ENCODE measurements at regions not wholly inside any gene's neighbourhood (a gene's known extent, or its start where the extent isn't known, plus 50 kb on each side); places are given as distances from the start of the nearest gene placed in this dataset.

DNA sequence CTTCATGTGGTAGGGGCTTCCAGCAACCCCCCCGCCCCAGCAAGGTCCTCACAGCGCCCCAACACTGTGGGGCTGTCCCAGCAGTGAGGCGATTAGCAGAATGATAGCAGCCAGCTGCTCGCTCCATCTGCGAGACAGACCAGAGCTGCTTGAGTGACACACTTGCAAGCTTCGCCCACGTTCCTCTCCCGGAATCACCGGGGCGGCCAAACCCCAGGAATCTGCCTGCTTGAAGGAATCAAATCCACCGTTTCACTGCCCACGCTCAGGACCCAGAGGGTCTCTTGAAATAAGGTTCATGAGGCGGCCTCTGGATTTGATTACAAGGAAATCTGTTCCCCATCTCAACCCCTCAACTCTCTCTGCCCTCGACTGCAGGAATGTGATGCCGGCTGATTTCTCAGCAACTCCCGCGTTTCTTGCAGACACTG, 356.0 kb downstream of the C16orf95 start:
- DNase-seq = no peak

DNA sequence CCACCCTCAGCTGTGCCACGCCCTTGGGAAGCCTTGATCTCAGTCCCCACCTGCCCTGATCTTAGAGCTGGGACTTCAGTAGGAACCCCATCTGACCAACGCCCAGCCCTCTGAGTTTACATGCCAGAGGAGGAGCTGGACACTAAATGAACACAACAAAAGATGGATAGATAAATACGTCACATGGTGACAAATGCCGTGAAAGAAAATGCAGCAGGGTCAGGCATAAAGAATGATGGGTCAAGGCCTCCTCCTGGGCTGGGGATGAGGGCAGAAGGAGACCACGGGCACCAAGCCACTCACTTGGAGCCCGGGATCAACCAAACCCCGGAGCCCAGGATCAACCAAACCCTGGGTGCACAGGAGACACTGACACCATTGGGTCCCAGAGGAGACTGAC, 354.9 kb downstream of the C16orf95 start:
- DNase-seq = no peak

DNA sequence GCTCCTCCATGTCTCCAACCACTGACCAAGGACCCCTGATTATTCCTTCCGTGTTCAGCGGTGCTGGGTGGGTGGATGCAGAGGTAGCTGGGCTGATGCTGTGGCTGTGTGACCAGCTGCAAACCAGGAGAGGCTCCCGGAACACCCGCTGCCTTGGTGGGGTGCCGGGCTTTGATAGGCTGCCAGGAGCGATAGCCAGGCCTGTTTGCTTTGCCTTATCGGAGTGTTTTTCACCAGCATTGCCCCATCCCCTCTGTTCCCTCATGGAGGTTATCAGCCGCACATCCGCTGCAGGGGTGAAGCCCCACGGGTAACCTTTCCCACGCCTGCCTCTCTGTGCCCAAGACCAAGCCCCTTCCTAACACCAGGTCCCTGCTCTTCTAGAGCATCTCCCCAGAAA, 354.3 kb downstream of the C16orf95 start:
- no peak for DNase-seq

DNA sequence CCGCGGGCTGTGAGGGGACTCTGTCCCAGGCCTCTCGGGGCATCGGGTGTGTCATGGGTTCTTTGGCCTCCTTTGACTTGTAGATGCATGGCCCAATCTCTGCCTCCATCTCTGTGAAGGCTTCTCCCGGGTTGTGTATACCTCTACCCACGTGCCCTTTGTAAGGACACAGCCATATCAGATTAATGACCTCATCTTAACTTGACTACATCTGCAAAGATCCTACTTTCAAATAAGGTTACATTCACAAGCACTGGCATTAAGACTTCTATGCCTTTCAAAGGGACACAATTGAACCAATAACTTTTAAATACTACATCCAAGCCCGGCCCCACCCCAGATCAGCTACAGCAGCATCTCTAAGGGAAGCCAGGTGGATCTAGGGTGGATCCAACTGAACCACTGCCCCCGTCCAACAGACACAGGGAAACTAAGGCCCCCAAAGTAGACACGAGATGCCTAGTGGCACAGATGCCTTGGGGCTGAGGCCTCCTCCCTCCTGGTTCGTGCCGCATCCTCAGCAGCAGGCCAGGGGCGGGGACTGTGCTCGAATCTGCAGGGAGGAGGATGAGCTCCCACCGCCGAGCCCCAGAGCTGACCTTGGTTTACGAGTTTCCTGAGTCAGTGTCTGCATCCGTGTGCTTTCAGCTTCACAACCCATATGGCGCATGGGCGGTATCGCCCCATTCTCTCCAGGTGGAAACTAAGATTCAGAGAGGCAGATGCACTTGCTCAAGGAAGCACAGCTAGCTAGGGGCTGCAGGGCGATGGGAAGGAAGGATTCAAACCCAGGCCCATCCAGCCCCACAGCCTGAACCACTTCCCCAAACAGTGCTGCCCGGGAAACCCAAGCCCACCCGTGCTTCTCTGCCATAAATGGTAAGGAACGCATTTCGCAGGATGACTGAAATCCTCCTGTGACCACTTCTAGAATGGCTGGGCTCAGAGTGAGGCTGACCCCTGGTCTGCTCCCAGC, 353.3 kb downstream of the C16orf95 start:
- no peak for DNase-seq

DNA sequence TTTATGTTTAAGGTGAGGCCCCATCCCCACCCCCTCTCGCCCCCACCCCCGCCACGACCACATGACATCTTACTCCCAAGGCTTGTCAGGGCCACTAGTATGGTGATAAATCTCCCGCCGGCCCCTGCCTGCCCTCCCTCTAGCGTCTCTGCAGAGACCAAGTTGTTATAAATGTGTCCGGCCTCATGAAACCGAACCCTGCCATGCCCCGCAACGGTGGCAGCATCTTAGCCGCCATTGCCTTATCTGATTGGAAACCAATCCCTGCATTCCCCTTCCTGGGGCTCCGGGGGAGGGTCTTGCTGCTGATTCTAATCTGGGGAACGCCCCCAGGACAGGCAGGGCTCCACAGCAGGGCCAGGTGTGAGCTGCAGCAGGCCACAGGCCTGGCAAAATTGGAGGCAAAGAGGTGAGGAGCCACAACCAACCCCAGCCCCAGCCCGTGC, 352.4 kb downstream of the C16orf95 start:
- no peak for DNase-seq

DNA sequence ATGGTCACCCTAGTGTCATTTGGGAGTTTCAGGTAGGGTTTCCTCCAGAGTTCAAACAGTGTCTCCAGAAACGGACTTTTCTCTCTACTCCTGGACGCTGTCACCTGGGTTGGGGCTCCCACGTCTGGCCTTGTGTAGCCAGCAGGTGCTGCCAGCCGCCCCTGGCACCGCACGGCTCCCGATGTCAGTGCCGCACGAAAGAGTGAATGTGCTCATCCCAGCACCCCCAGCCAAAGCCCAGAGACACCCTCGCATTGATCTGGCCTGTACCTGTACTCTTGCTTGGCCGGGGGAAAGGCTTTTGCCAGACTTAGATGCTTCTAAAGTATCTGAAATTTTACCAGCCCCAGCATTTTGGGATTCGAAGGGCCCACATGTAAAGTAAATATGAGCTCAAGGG, 351.9 kb downstream of the C16orf95 start:
- DNase-seq = no peak

DNA sequence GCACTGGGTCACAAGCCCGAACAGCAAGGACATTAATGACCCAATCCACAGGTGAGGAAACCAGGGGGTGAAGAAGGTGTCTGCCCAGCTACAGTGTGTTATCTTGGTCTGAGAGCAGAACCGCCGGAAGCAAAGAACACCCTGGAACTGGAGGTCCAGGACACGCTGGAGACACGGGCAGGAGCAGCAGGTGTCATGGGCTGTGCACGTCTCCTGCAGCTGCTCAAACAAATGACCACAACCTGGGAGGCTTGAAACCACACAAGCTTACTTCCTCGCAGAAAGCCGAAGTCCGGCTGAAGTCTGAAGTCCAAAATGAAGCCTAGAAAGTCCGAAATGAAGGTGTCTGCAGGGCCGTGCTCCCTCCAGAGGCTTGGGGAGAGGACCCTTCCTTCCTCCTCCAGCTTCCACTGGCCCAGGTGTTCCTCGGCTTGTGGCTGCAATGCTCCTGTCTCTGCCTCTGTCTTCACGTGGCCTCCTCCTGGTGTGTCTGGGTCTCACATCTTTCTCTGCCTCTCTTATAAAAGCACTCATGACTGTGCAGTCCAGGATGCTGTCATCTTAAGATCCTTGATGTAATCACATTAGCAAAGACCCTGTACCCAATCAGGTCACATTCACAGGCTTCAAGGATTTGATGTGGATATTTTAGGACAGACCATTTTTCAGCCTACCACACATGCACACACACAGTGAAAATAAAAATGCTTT, 351.2 kb downstream of the C16orf95 start:
- DNase-seq = no peak

DNA sequence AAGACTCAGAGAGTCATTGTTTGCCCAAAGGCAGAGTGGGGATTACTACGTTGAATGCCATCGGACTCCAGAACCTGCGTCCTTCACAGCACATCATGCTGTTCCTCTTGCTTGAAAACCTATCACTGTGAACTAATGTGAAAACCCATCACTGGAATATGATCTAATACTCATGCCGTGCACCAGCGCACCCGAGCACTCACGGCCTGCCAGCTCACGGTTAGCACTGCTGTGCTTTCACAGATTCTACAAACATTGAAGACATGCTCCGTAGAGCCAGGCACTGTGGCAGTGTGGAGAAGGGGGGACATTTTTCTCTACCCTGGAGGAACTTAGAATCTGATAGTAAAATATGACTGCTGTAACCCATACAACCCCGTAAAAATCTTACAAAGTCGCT, 350.4 kb downstream of the C16orf95 start:
- no peak for DNase-seq

DNA sequence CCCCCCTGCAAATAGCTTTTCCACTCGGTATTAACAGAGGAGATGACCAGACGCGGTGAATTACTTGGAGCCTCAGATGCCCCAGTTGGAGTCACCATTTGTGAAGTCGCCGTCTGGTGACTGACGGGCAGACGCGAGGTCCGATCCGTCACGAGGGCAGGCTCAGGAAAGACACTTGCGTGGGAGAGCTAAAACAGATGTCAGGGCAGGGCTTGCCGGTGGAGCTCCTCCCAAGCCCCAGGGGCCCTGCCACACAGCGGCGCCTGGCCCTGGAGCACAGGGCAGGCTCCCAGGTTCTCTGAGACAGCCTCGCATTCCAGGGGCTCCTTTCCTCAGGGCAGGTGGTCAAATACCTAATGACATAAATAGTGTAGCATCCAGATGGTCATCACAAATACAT, 348.3 kb downstream of the C16orf95 start:
- DNase-seq = no peak

DNA sequence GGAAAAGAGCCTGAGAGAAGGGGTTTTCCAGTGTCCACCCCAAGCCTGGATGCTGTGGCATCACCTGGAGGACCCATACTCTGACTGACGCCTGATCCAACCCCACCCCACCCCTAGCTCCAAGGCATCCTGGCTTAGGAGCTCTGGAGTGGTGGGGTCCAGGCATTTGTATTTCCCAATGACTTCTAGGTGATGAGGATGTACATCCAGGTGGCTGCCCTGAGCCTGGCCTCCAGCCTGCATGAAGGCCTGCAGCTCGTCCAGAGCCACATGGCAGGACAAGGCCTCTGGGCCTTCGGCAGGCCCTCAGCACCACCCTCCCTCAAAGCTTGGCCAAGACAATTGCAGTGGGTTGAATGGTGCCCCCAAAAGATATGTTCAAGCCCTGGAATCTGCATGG, 347.5 kb downstream of the C16orf95 start:
- no peak for DNase-seq

DNA sequence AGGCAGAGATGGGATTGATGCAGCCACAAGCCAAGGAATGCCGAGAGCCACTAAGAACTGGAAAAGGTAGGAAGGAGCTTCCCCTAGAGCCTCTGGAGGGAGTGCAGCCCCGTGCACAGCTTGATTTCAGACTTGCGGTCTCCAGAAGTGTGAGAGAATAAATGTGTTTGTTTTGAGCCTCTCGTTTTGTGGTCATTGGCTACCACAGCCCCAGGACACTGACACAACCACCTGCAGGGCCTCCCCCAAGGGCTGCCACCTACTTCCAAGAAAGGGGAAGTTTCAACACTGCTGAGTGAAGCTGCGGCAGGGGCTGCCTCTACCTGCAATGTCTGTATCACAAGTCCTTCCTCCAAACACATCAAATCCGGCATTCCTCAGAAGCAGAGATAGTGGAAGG, 346.9 kb downstream of the C16orf95 start:
- no peak for DNase-seq

DNA sequence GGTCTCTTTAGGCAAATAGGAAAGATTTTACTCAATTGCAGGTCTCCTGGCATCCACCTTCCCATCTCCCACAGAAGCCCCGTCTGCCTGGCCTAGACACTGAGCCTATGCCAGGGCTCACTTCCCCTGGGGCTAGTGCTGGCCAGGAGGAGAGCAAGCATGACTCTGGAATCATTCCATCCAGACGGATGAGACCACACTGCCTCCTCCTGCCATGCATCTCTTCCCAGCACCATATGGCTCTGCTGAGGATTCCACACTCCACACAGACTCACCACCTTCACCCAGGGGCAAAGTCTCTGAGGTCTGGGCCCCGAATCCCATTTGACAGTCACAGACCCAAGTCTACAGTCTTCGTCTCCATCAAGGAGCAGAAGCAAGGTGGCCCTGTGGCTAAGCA, 346.5 kb downstream of the C16orf95 start:
- peak; percentile 42 for DNase-seq

DNA sequence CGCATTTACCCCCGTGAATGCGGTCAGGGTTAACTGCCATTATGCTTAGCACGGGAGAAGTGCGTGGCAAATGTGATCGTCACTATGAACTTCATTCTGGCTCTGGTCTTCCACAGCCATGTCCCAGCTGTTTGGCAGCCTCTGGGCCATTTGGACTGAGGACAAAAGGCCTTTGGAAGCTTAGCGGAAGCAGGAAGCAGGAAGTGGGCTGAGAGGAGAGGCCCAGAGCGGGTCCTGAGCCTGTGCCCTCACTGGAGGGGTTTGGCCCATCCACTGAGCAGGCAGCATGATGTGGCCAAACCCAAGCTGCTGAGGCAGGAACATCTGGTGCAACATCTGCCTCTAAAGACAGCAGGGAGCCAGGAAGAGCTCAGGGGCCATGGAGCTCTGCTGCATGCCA, 345.9 kb downstream of the C16orf95 start:
- no peak for DNase-seq

DNA sequence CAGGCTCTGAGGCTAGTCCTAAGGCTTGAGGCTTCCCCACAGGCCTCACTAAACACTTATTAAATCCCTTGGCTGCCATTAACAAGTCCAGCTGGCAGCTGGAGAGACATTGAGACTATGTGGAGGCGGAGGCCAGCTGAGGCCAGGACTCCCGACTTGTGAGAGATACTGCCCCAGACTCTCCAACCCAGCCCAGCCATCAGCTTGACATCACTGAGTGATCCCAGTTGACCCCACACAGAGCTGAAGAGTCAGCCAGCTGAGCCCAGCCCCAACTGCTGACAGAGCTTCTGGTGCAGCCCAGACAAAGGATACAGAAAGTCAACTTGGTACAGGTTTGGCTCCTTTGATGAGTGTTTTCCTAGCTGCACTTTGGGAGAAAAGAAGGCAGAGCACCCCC, 343.1 kb downstream of the C16orf95 start:
- DNase-seq = no peak

DNA sequence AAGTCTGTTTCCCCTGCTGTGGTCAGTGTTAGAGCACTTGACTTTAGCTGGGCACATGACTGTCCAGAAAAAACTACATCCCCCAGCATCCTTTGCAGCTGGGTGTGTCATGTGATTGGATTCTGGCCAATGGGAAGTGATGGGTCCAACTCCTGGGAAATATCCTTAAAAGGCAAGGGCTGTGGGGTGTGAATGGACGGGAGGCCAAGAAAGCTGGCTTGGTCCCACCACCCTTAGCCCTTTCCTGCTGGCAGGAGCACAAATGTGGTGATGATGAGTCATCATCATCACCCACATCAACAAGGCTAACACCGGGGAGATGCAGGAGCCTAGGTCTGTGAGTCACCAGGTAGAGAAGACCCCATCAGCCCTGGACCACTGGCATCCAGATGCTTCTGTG, 341.7 kb downstream of the C16orf95 start:
- DNase-seq = peak; percentile 98

DNA sequence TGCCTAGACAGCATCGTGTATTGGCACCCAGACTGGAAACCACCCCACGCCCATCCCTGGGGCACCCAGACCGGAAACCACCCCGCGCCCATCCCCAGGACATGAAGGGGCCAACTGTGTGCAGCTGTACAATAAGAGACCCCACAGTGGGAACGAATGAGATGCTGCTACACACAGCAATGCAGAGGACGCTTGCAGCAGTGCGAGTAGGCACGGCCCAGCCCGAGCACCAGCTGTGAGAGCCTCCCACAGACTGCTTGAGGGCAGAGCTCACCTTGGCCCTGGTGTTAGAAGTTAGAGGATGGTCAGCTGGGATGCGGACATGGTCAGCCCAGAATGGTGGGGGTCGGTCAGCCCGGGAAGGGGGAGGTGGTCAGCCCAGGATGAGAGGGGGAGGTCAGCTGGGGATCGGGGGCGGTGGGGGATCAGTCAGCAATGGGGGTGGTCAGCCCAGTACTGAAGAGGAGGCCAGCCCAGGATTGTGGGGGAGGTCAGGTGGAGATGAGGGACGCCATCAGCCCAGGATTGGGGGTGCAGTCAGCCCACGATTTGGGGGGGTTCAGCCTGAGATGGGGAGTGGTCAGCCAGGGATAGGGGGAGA, 340.0 kb downstream of the C16orf95 start:
- no peak for DNase-seq

DNA sequence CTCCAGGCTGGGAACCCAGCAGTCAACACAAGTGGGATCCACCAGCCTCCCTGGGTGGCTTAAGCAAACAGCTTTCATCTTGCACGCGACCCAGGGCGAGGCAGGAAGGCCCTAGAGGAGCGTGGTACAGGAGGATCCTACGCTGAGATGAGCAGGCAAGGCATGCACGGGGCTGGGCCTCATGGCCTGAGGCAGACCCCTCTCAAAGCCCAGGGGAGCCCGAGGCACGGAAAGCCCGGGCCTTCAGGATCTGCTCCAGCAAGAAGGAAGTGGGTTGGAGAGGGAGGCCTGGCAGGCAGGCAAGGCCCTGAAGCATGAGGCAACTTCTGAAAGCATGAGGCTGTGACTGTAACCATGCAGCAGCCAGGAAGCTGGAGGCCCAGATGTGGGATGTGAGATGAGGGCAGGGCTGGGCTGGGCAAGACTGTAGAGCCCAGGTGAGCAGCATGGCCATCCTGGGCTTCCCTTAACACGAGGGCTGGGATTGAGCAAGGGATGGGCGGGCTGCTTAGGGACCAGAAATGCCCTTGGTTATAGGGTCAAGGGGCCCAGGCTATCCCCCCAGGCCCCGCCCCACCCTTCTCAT, 338.7 kb downstream of the C16orf95 start:
- DNase-seq = peak; percentile 62

DNA sequence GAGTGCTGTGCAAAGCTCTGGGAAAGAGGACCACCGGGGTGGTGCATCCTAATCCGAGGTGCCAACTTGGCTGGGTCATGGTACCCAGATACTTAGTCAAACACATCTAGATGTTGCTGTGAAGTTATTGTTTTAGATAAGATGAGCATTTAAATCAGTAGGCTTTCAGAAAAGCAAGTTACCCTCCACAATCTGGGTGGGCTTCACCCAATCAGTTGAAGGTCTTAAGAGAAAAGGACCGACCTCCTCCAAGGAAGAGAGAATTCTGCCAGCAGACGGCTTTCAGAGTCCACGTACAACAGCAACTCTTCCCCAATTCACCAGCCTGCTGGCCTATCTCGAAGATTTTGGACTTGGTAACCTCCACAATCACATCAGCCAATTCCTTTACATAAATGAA, 338.1 kb downstream of the C16orf95 start:
- DNase-seq = no peak

DNA sequence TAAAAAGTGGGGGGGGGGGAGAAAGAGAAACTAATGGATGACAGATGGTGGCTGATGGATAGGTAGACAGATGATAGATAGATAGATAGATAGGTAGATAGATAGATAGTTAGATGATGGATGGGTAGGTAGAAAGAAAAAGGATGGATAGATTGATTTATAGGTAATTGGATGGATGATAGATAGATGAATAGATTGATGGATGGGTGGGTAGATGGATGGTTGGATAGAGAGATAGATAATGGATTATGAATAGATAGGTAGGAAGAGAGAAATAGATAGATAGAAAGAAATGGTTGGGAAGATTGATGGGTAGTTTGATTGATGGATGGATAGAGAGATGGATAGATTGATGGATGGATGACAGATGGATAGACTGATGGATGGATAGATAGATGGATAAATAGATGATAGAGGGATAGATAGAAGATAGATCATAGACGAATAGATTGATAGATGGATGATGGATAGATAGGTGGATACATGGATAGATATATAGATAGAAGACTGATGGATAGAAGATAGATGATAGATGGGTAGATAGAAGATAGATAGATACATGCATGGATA, 337.1 kb downstream of the C16orf95 start:
- DNase-seq = no peak

DNA sequence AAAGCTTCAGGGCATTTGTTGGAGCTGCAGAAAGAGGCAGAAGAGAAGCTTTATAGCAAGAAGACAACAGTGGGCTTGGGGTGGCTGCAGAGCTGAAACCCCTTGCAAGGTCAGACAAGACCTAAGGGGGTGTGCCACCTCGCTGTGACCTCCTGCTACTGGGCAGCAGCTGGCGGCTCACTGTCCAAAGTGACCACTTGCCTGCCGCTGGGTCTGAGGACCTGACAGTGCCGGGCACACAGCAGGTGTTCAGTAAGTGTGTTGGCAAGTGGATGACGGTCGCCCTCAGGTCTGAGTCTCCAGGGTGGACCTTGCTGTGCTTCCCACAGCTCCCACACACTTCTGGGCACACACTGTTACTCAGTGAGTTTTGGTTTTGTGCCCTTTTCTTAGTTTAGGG, 336.5 kb downstream of the C16orf95 start:
- DNase-seq = no peak

DNA sequence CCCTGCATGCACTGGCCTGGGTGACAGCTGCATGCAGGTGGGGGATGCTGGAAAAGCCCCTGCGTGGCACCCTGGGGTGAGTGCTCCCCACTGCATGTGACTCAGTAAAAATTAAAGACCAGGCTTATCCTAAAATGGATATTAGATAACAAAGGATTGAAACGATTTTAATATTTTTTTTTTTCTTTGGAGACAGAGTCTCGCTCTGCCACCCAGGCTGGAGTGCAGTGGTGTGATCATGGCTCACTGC, 334.9 kb downstream of the C16orf95 start:
- DNase-seq = no peak

DNA sequence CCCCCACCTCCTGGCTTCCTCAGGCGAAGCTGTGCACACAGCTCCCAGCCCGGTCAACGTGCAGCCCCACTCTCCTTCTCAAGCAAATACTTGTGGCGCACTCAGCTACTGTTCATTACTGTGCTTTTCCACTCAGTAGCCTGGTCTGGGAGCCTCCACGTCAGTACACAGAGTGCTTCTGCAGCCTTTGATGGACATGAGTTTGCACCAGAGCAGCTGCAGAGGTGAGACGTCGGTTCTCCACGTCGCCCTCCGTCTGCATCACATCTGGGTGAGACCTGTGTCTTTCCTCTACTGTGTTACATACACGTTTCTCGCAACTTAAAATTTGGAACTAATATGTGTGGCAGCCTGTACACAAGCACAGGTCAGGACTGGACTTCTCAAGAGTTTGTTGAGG, 334.3 kb downstream of the C16orf95 start:
- DNase-seq = no peak

DNA sequence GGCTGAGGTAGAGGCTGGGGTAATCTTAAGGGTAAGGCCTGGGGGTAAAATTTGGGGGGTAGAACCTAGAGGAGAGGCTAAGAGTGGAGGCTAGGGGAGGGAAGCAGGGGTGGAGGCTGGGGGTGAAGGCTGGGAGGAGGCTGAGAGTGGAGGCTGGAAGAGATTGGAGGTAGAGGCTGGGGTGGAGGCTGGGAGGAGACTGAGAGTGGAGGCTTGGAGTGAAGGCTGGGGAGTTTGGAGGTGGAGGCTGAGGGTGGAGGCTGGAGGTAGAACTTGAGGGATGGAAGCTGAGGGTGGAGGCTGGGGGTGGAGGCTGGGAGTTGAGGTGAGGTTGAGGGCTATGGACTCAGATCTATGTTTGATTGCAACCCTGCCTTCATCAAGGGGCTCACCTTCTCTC, 333.6 kb downstream of the C16orf95 start:
- DNase-seq = no peak

Data from fibroblast of skin of scalp (primary cell).